Gastroesophageal sphincter (tissue), 4 donors: ENCODE measurements at regions not wholly inside any gene's neighbourhood (a gene's known extent, or its start where the extent isn't known, plus 50 kb on each side); places are given as distances from the start of the nearest gene placed in this dataset.

Experiments used
- ATAC-seq: fragments of 150-250 bp; one replicate; pipeline ENCODE4 v1.9.1; 2016; ENCODE audit warnings: mild to moderate bottlenecking, moderate library complexity
- H3K27ac ChIP-seq, 4 donors: fragments of 200-600 bp; sonication (generic) in 3 of 4; 1 replicate in 3 of 4; 2 replicates in 1 of 4; pipeline ENCODE4 v1.5.1; 2016 to 2019
- H3K27me3 ChIP-seq: fragments of 200-600 bp; sonication (generic); one replicate; pipeline ENCODE4 v1.5.1; 2019
- H3K36me3 ChIP-seq, 2 donors: fragments of 200-600 bp; sonication (generic); one replicate each; pipeline ENCODE4 v1.5.1; 2019; ENCODE audit warnings: control low read depth in 1 of 2
- H3K4me1 ChIP-seq, 3 donors: fragments of 200-600 bp; sonication (generic); 1 replicate in 2 of 3; 2 replicates in 1 of 3; pipeline ENCODE4 v1.5.1; 2016 to 2019; ENCODE audit warnings: control low read depth in 2 of 3
- H3K4me3 ChIP-seq, 2 donors: fragments of 200-600 bp; sonication (generic); one replicate each; pipeline ENCODE4 v1.5.1; 2019; ENCODE audit warnings: mild to moderate bottlenecking in 1 of 2, moderate library complexity in 1 of 2
- H3K9me3 ChIP-seq, 3 donors: fragments of 200-600 bp; sonication (generic); one replicate each; pipeline ENCODE4 v1.5.1; 2017 to 2019; ENCODE audit warnings: control low read depth in 2 of 3
- CTCF ChIP-seq, 4 experiments: fragments of 200-600 bp in 2 of 4; fragments of 450-650 bp in 2 of 4; sonication (generic) in 1 of 4; IDR thresholded peaks; one replicate each; pipeline ENCODE4 v1.5.1; 2017 to 2019; ENCODE audit warnings: antibody characterized with exemption in 4 of 4, mild to moderate bottlenecking in 2 of 4, moderate library complexity in 2 of 4
- EP300 ChIP-seq: sonication (generic); formaldehyde crosslinking; IDR thresholded peaks from one replicate; pipeline ENCODE4 v1.6.1; 2017; ENCODE audit warnings: antibody characterized with exemption, mild to moderate bottlenecking
- POLR2A ChIP-seq, 2 donors: fragments of 450-650 bp; IDR thresholded peaks; one replicate each; pipeline ENCODE4 v1.6.1; 2017; ENCODE audit warnings: antibody characterized with exemption in 2 of 2, mild to moderate bottlenecking in 2 of 2, moderate library complexity in 1 of 2
- POLR2AphosphoS5 ChIP-seq: sonication (generic); formaldehyde crosslinking; IDR thresholded peaks from one replicate; pipeline ENCODE4 v1.6.1; 2017; ENCODE audit warnings: antibody characterized with exemption
- WGBS, 2 donors: methylation state at CpG; one replicate each; pipeline ENCODE4 v1.1.5; 2018; ENCODE audit warnings: low coverage in 1 of 2; 5-methylcytosine and 5-hydroxymethylcytosine counted together

- TF ChIP-seq POLR2A (IDR thresholded peaks at IDR 0.05) (no peak), EP300 (no peak), POLR2AphosphoS5 (no peak), CTCF (IDR thresholded peaks at IDR 0.05) (no peak)
- ATAC-seq = no peak
- 73 to 98% methylated on average over 2 to 7 of the region's 20 CpGs for WGBS, 2 donors
Observed at GRCh38 chr17:77856551-77857305, 101.8 kb upstream of the TNRC6C start.

GRCh38 chr17:77857306-77857555 is 101.3 kb upstream of the TNRC6C start:
- TF ChIP-seq EP300 (no peak), POLR2AphosphoS5 (no peak), CTCF (IDR thresholded peaks at IDR 0.05) (no peak), POLR2A (IDR thresholded peaks at IDR 0.05) (no peak)
- no peaks in the 10 kb centered on the region for H3K4me1 ChIP-seq
- H3K36me3 ChIP-seq = no peaks in the 10 kb centered on the region
- ATAC-seq = no peak
- no CpG with 5 or more reads among the region's 3 CpGs for WGBS, 2 donors
- H3K27me3 ChIP-seq = no peaks in the 10 kb centered on the region
- no peaks in the 10 kb centered on the region for H3K9me3 ChIP-seq
- no peak overlapping the region for H3K27ac ChIP-seq
- H3K4me3 ChIP-seq = no peak overlapping the region

More at GRCh38 chr17:77856551-77857305, 101.8 kb upstream of the TNRC6C start:
- Histone ChIP-seq H3K36me3 (no peaks in the 10 kb centered on the region), H3K9me3 (no peaks in the 10 kb centered on the region), H3K4me1 (no peaks in the 10 kb centered on the region), H3K27me3 (no peaks in the 10 kb centered on the region), H3K4me3 (no peak overlapping the region), H3K27ac (no peak overlapping the region)

GRCh38 chr17:77857613-77858012 is 100.9 kb upstream of the TNRC6C start:
- Histone ChIP-seq H3K36me3 (no peaks in the 10 kb centered on the region), H3K4me3 (no peak overlapping the region), H3K4me1 (no peaks in the 10 kb centered on the region), H3K9me3 (no peaks in the 10 kb centered on the region), H3K27me3 (no peaks in the 10 kb centered on the region), H3K27ac (no peak overlapping the region)
- no peak for ATAC-seq
- WGBS, 2 donors = 30 to 70% methylated on average over 2 to 3 of the region's 3 CpGs
- TF ChIP-seq POLR2AphosphoS5 (no peak), POLR2A (IDR thresholded peaks at IDR 0.05) (no peak), CTCF (IDR thresholded peaks at IDR 0.05) (no peak), EP300 (no peak)

GRCh38 chr17:77858291-77859034 is 100.0 kb upstream of the TNRC6C start:
- Histone ChIP-seq H3K4me3 (no peak overlapping the region), H3K9me3 (no peaks in the 10 kb centered on the region), H3K27me3 (no peaks in the 10 kb centered on the region), H3K4me1 (peaks cover 0 to 3% (median under 1%) of the 10 kb centered on the region in 3 donors), H3K27ac (no peak overlapping the region), H3K36me3 (no peaks in the 10 kb centered on the region)
- TF ChIP-seq POLR2AphosphoS5 = no peak
- TF ChIP-seq CTCF (IDR thresholded peaks at IDR 0.05) = no peak
- no peak for TF ChIP-seq POLR2A (IDR thresholded peaks at IDR 0.05)
- no peak for TF ChIP-seq EP300
- WGBS, 2 donors = 48 to 100% methylated on average over 1 to 5 of the region's 5 CpGs
- no peak for ATAC-seq
